ENCODE measurements at regions not wholly inside any gene's neighbourhood (a gene's known extent, or its start where the extent isn't known, plus 50 kb on each side); places are given as distances from the start of the nearest gene placed in this dataset.

- TF ChIP-seq CTCF (conservative IDR thresholded peaks at IDR 0.05; ENCODE audit: low read depth, low read length) (no peak), POLR2A (IDR thresholded peaks at IDR 0.05; ENCODE audit: low read depth, low read length) (no peak), BHLHE40 (IDR thresholded peaks at IDR 0.05; ENCODE audit: low read depth, low read length) (no peak), RFX5 (IDR thresholded peaks at IDR 0.05; ENCODE audit: low read depth, low read length) (no peak), ELK1 (IDR thresholded peaks at IDR 0.05; ENCODE audit: borderline replicate concordance, low read depth, low read length) (no peak), CHD1 (IDR thresholded peaks at IDR 0.05; ENCODE audit: low read depth, low read length) (no peak), CEBPB (IDR thresholded peaks at IDR 0.05; ENCODE audit: low read depth, low read length) (no peak), RCOR1 (IDR thresholded peaks at IDR 0.05; ENCODE audit: insufficient replicate concordance, low read length) (no peak), RAD21 (IDR thresholded peaks at IDR 0.05; ENCODE audit: low read length) (no peak)
Measured at GRCh38 chr2:37543999-37544557, 127.4 kb downstream of the CDC42EP3 start.

All from IMR-90 (cell line).